MM.1S (cell line): ENCODE measurements at regions not wholly inside any gene's neighbourhood (a gene's known extent, or its start where the extent isn't known, plus 50 kb on each side); places are given as distances from the start of the nearest gene placed in this dataset.

Experiments
- DNase-seq: peaks from one replicate; pipeline ENCODE4 v3.0.0-alpha.2; 2015
- H2AFZ ChIP-seq: fragments of 300-600 bp; sonication (generic); 2 replicates; pipeline ENCODE4 v1.6.0; 2016; ENCODE audit warnings: antibody characterized with exemption, low read length
- H3F3A ChIP-seq: fragments of 300-600 bp; sonication (generic); 2 replicates; pipeline ENCODE4 v1.6.1; 2016; ENCODE audit warnings: mild to moderate bottlenecking, antibody characterized with exemption, low read length, moderate library complexity, mixed read lengths; ENCODE audit not compliant: insufficient read depth
- H3K27ac ChIP-seq: fragments of 300-600 bp; sonication (generic); 2 replicates; pipeline ENCODE4 v1.5.1; 2016; ENCODE audit warnings: mild to moderate bottlenecking, low read length
- H3K27me3 ChIP-seq: fragments of 300-600 bp; sonication (generic); replicated peaks from 2 replicates; pipeline ENCODE4 v1.6.0; 2016; ENCODE audit warnings: low read length; ENCODE audit not compliant: insufficient read depth
- H3K36me3 ChIP-seq: fragments of 300-600 bp; sonication (generic); replicated peaks from 2 replicates; pipeline ENCODE4 v1.6.1; 2016; ENCODE audit warnings: mild to moderate bottlenecking, low read length, mixed read lengths; ENCODE audit not compliant: insufficient read depth
- H3K4me1 ChIP-seq: fragments of 300-600 bp; sonication (generic); 2 replicates; pipeline ENCODE4 v1.6.1; 2016; ENCODE audit warnings: low read length, mixed read lengths
- H3K4me2 ChIP-seq: fragments of 300-600 bp; sonication (generic); 2 replicates; pipeline ENCODE4 v1.6.0; 2016; ENCODE audit warnings: low read depth, low read length
- H3K4me3 ChIP-seq: fragments of 300-600 bp; sonication (generic); 2 replicates; pipeline ENCODE4 v1.5.1; 2016; ENCODE audit warnings: low read length, mixed read lengths
- H3K79me2 ChIP-seq: fragments of 300-600 bp; sonication (generic); 2 replicates; pipeline ENCODE4 v1.6.1; 2016; ENCODE audit warnings: mixed run types, low read length, mixed read lengths
- H3K9ac ChIP-seq: fragments of 300-600 bp; sonication (generic); 2 replicates; pipeline ENCODE4 v1.6.1; 2016; ENCODE audit warnings: low read length, mixed read lengths
- H3K9me2 ChIP-seq: fragments of 300-600 bp; sonication (generic); replicated peaks from 2 replicates; pipeline ENCODE4 v1.6.1; 2016; ENCODE audit warnings: mild to moderate bottlenecking, low read length, mixed read lengths; ENCODE audit not compliant: insufficient read depth
- H3K9me3 ChIP-seq: fragments of 300-600 bp; sonication (generic); replicated peaks from 2 replicates; pipeline ENCODE4 v1.6.1; 2016; ENCODE audit warnings: mild to moderate bottlenecking, low read length, mixed read lengths; ENCODE audit not compliant: insufficient read depth
- H4K20me1 ChIP-seq: fragments of 300-600 bp; sonication (generic); 2 replicates; pipeline ENCODE4 v1.6.1; 2016; ENCODE audit warnings: mild to moderate bottlenecking, low read length, moderate library complexity, mixed read lengths; ENCODE audit not compliant: insufficient read depth
- CTCF ChIP-seq: fragments of 300-600 bp; sonication (generic); IDR thresholded peaks from 2 replicates; pipeline ENCODE4 v1.5.1; 2016; ENCODE audit warnings: antibody characterized with exemption, low read length, mixed read lengths
- EZH2 ChIP-seq: fragments of 300-600 bp; sonication (generic); optimal IDR thresholded peaks from 2 replicates; pipeline ENCODE3; 2017; ENCODE audit warnings: low read depth, mild to moderate bottlenecking, antibody characterized with exemption, low read length, mixed read lengths
- EZH2phosphoT487 ChIP-seq: fragments of 300-600 bp; sonication (generic); IDR thresholded peaks from 2 replicates; pipeline ENCODE4 v1.6.1; 2018; ENCODE audit warnings: antibody characterized with exemption, low read length

DNA sequence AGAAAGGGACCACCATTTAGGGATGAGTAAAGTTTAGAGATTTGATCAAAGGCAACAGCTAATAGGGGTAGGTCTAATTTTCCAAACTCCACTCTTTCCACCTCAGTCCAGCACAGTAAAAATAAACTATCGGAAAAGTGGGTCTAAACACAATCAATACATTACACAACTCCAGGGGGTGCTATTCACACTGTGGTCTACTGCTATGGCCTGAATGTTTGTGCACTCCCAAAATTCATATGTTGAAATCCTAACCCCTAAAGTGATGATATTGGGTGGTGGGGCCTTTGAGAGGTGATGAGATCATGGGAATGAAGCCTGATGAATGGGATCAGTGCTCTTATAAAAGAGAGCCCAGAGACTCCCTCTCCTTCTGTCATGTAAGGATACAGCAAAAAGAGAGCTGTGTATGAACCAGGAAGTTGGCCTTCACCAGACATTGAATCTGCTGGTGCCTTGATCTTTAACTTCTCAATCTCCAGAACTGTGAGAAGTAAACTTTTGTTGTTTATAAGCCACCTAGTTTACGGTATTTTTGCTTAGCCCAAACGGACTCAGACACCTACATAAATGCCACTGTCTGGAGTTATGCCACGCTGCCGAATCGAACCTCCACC, 193.9 kb downstream of the OMA1 start:
- Histone ChIP-seq H3K4me3 (no peak overlapping the region), H4K20me1 (no peaks in the 10 kb centered on the region), H3K79me2 (no peaks in the 10 kb centered on the region), H3K4me2 (no peak overlapping the region), H3K27ac (no peak overlapping the region), H3K9ac (no peak overlapping the region), H3K9me3 (no peaks in the 10 kb centered on the region), H2AFZ (no peak overlapping the region), H3F3A (no peaks in the 10 kb centered on the region), H3K4me1 (no peaks in the 10 kb centered on the region), H3K27me3 (no peaks in the 10 kb centered on the region), H3K36me3 (no peaks in the 10 kb centered on the region), H3K9me2 (no peaks in the 10 kb centered on the region)
- no peak for DNase-seq
- TF ChIP-seq CTCF, result no peak
- no peak for TF ChIP-seq EZH2
- no peak for TF ChIP-seq EZH2phosphoT487

GRCh38 chr1:58346036-58346355, 200.5 kb downstream of the OMA1 start:
- H3K4me1 ChIP-seq, result no peaks in the 10 kb centered on the region
- H3K79me2 ChIP-seq, result no peaks in the 10 kb centered on the region
- no peaks in the 10 kb centered on the region for H3K9me2 ChIP-seq
- no peak overlapping the region for H3K4me3 ChIP-seq
- no peak for TF ChIP-seq CTCF
- TF ChIP-seq EZH2phosphoT487, result no peak
- no peak for TF ChIP-seq EZH2
- H3K9ac ChIP-seq, result no peak overlapping the region
- no peaks in the 10 kb centered on the region for H3K27me3 ChIP-seq
- H2AFZ ChIP-seq, result no peak overlapping the region
- H4K20me1 ChIP-seq, result no peaks in the 10 kb centered on the region
- no peaks in the 10 kb centered on the region for H3K36me3 ChIP-seq
- DNase-seq, result no peak
- H3F3A ChIP-seq, result no peaks in the 10 kb centered on the region
- no peaks in the 10 kb centered on the region for H3K9me3 ChIP-seq
- H3K4me2 ChIP-seq, result no peak overlapping the region
- H3K27ac ChIP-seq, result no peak overlapping the region

DNA sequence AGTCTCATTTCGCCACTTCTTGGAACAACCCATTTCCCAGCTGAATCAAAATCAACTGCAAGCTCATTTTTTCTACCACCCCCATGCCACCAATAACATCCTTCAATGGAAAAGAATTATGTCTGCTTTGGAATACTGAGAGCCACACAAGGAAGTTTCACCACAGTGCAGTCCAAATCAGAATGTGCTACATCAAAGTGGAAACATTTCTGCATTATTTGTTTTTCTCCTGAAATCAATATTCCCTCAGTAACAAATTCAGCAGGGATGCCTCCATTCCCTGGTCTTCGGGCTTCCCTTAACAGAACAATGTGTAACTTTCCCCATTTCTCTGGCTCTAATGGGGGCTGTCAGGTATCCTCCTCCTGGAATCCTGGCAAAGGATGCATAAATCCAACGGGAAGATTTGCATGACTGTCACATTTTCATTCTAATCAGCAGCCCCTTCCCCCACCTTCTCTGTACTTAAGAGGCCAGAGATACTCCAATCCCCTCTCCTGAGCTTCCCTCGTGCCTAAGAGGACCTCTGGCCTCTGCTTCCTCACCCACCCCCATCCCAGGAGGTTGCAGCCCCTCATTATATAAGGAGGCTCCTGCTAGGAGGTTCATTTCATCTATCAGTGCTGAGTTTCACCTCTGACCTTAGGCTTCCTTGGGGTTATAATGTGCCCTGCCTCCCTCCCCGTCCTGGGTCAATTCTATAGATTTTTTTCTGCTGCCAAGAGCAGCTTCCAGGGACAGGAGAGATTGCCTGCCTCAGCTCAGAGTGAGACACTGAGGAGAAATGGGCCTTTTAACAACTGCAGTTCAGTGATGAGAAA, 201.1 kb downstream of the OMA1 start:
- Histone ChIP-seq H3K9me3 (no peaks in the 10 kb centered on the region), H3K4me2 (no peak overlapping the region), H3K4me1 (no peaks in the 10 kb centered on the region), H2AFZ (no peak overlapping the region), H4K20me1 (no peaks in the 10 kb centered on the region), H3K9me2 (no peaks in the 10 kb centered on the region), H3K79me2 (no peaks in the 10 kb centered on the region), H3K27me3 (no peaks in the 10 kb centered on the region), H3K9ac (no peak overlapping the region), H3K4me3 (no peak overlapping the region), H3F3A (no peaks in the 10 kb centered on the region), H3K36me3 (no peaks in the 10 kb centered on the region), H3K27ac (no peak overlapping the region)
- TF ChIP-seq CTCF, result no peak
- no peak for TF ChIP-seq EZH2phosphoT487
- no peak for DNase-seq
